ENCODE measurements at regions not wholly inside any gene's neighbourhood (a gene's known extent, or its start where the extent isn't known, plus 50 kb on each side); places are given as distances from the start of the nearest gene placed in this dataset.

DNA sequence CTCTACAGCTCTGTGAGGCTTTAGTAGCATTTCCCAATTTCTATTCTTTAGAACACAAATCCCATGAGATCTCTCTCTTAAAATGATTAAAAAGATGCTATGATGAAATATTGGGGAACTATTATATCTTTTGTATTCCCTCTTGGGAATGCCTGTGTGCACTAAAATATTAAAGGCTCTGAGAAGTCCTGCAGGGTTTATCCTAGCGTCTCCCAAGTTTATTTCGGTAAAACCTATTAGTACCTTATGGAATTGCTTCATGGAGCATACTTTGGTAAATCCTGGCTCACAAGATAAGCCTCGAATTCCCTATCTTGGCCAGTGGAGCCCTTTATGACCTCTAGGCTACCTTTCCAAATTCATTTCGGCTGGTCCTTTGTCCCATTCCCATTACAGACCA, 306.8 kb downstream of the VRK1 start:
- TF ChIP-seq, protein P1, sequence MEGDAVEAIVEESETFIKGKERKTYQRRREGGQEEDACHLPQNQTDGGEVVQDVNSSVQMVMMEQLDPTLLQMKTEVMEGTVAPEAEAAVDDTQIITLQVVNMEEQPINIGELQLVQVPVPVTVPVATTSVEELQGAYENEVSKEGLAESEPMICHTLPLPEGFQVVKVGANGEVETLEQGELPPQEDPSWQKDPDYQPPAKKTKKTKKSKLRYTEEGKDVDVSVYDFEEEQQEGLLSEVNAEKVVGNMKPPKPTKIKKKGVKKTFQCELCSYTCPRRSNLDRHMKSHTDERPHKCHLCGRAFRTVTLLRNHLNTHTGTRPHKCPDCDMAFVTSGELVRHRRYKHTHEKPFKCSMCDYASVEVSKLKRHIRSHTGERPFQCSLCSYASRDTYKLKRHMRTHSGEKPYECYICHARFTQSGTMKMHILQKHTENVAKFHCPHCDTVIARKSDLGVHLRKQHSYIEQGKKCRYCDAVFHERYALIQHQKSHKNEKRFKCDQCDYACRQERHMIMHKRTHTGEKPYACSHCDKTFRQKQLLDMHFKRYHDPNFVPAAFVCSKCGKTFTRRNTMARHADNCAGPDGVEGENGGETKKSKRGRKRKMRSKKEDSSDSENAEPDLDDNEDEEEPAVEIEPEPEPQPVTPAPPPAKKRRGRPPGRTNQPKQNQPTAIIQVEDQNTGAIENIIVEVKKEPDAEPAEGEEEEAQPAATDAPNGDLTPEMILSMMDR (IDR thresholded peaks at IDR 0.05), result no peak
- TF ChIP-seq POLR2AphosphoS5 (IDR thresholded peaks at IDR 0.05) (no peak), POLR2A (IDR thresholded peaks at IDR 0.05) (no peak)

Data from prostate gland (tissue), 2 donors.